H1 (cell line): ENCODE measurements at regions not wholly inside any gene's neighbourhood (a gene's known extent, or its start where the extent isn't known, plus 50 kb on each side); places are given as distances from the start of the nearest gene placed in this dataset.

Experiments used
- CEBPB ChIP-seq: IDR thresholded peaks from 2 replicates; pipeline ENCODE4 v1.6.1; 2012; ENCODE audit warnings: low read depth, low read length
- EGR1 ChIP-seq: IDR thresholded peaks from 2 replicates; pipeline ENCODE4 v1.6.1; 2011; ENCODE audit warnings: low read depth, low read length, borderline replicate concordance
- EP300 ChIP-seq, 2 experiments: IDR thresholded peaks; 1 replicate in 1 of 2; 2 replicates in 1 of 2; pipeline ENCODE4 v1.6.1; 2011 to 2012; ENCODE audit warnings: low read depth in 2 of 2, low read length in 2 of 2, mild to moderate bottlenecking in 2 of 2, borderline replicate concordance in 1 of 2, inconsistent platforms in 1 of 2, moderate library complexity in 1 of 2
- GTF2F1 ChIP-seq: IDR thresholded peaks from 2 replicates; pipeline ENCODE4 v1.6.1; 2012; ENCODE audit warnings: low read depth, low read length, improper control_type of control experiment, borderline replicate concordance
- HDAC2 ChIP-seq, 2 experiments: fragments of 300-600 bp in 1 of 2; sonication (generic) in 1 of 2; IDR thresholded peaks; 2 replicates each; pipeline ENCODE4 v1.6.1; 2011 to 2012; ENCODE audit warnings: low read depth in 2 of 2, low read length in 2 of 2, mild to moderate bottlenecking in 2 of 2, moderate library complexity in 2 of 2, borderline replicate concordance in 1 of 2, inconsistent platforms in 1 of 2
- JUND ChIP-seq: IDR thresholded peaks from 2 replicates; pipeline ENCODE4 v1.6.1; 2011; ENCODE audit warnings: mild to moderate bottlenecking, improper control_type of control experiment, low read length
- KDM5A ChIP-seq: fragments of 200-600 bp; IDR thresholded peaks from 2 replicates; pipeline ENCODE4 v1.7.1; 2012; ENCODE audit warnings: mild to moderate bottlenecking, low read length, inconsistent platforms, mixed read lengths
- POLR2A ChIP-seq, 2 experiments: IDR thresholded peaks; 1 replicate in 1 of 2; 2 replicates in 1 of 2; pipeline ENCODE4 v1.6.1; 2011; ENCODE audit warnings: low read depth in 2 of 2, low read length in 2 of 2, mild to moderate bottlenecking in 2 of 2; ENCODE audit errors: control extremely low read depth in 1 of 2
- POLR2AphosphoS5 ChIP-seq: IDR thresholded peaks from 2 replicates; pipeline ENCODE4 v1.6.1; 2011; ENCODE audit warnings: low read depth, low read length
- POU5F1 ChIP-seq: IDR thresholded peaks from 2 replicates; pipeline ENCODE4 v1.6.1; 2011; ENCODE audit warnings: low read depth, mild to moderate bottlenecking, low read length, moderate library complexity
- SP1 ChIP-seq: IDR thresholded peaks from 2 replicates; pipeline ENCODE4 v1.6.1; 2011; ENCODE audit warnings: low read depth, low read length
- SP2 ChIP-seq: IDR thresholded peaks from 2 replicates; pipeline ENCODE4 v1.6.1; 2012; ENCODE audit warnings: mild to moderate bottlenecking, low read length, inconsistent platforms
- SRF ChIP-seq: IDR thresholded peaks from 2 replicates; pipeline ENCODE4 v1.6.1; 2011; ENCODE audit warnings: mild to moderate bottlenecking, low read depth, low read length, moderate library complexity
- TAF1 ChIP-seq: IDR thresholded peaks from 2 replicates; pipeline ENCODE4 v1.6.1; 2011; ENCODE audit warnings: mild to moderate bottlenecking, low read depth, low read length
- TAF7 ChIP-seq: optimal IDR thresholded peaks from 2 replicates; pipeline ENCODE3; 2011; ENCODE audit warnings: low read depth, mild to moderate bottlenecking, inconsistent platforms, low read length, moderate library complexity, borderline replicate concordance
- TBP ChIP-seq: IDR thresholded peaks from 2 replicates; pipeline ENCODE4 v1.6.1; 2011; ENCODE audit warnings: low read depth, low read length, improper control_type of control experiment
- TCF12 ChIP-seq: IDR thresholded peaks from 2 replicates; pipeline ENCODE4 v1.6.1; 2011; ENCODE audit warnings: low read depth, mild to moderate bottlenecking, low read length

DNA sequence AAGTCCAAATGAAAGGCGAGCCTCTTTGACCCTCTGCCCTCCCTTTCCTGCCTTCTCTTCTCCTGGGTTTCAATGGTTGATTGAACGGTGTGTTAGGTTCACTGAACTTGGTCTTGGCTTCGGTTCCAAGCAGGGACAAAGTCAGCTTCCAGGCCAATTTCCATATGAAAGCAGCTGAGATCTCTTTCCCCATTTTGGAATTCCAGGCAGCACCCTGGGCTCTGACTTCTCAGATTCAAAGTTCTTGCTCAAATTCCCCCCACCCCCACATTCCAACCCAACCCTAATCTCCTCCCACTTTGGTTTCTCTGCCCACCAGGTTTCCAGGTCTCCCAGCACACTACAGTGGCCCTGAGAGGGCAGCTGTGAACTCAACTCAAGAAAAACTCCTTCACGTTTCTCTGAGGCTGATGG, 231.0 kb downstream of the INSIG2 start (continued):
- TF ChIP-seq POLR2A (IDR thresholded peaks at IDR 0.05; ENCODE audit: control extremely low read depth in 1 of 2, low read depth in 2 of 2, low read length in 2 of 2) (peak; percentile 40 to 94), POU5F1 (peak; percentile 79), TAF7 (peak; percentile 29), TBP (peak; percentile 78), TCF12 (peak; percentile 84; the same call in 1 of the 2 replicates), HDAC2 (IDR thresholded peaks at IDR 0.05; ENCODE audit: borderline replicate concordance in 1 of 2, low read depth in 2 of 2, low read length in 2 of 2) (peak; percentile 90 to 94; a peak in 3 of 4 replicates), KDM5A (no peak), CEBPB (peak; percentile 65; the same call in 1 of the 2 replicates), SRF (no peak), SP2 (no peak), SP1 (peak; percentile 90), EP300 (IDR thresholded peaks at IDR 0.05; ENCODE audit: borderline replicate concordance in 1 of 2, low read depth in 2 of 2, low read length in 2 of 2) (peak in 1 of 2 experiments; percentile 91; a peak in 1 of 3 replicates), EGR1 (peak; percentile 71), TAF1 (peak; percentile 71), POLR2AphosphoS5 (no peak), GTF2F1 (no peak), JUND (peak; percentile 48; the same call in 1 of the 2 replicates)
- TF ChIP-seq, all 59 proteins: peak for 22
